CD8-positive, alpha-beta memory T cell (primary cell): ENCODE measurements at regions not wholly inside any gene's neighbourhood (a gene's known extent, or its start where the extent isn't known, plus 50 kb on each side); places are given as distances from the start of the nearest gene placed in this dataset.
A peak's percentile ranks its signal among the peaks of the same experiment; 100 is the strongest.
"Not testable (repeated sequence)": the region's sequence is repeated elsewhere in the genome, so short reads cannot be mapped to it uniquely, and the experiment has no call there.

Experiments
- CTCF ChIA-PET: fragments of 350-600 bp; sonication (Branson Sonifier 250); formaldehyde crosslinking; loops from one replicate; lab custom pipeline; 2021; ENCODE audit warnings: antibody characterized with exemption; lab: Charles Lee
- POLR2A ChIA-PET: fragments of 350-600 bp; sonication (Branson Sonifier 250); formaldehyde crosslinking; loops from one replicate; lab custom pipeline; 2021; ENCODE audit warnings: antibody characterized with exemption; lab: Charles Lee
- DNase-seq, 5 donors: peaks; one replicate each; pipeline versions ENCODE4 v3.0.0 to v3.0.0-alpha.2; 2020 to 2022; ENCODE audit warnings: mixed read lengths in 1 of 5
- H3K27ac ChIP-seq: one replicate; pipeline ENCODE4 v1.7.0; 2013; ENCODE audit warnings: low read depth, mild to moderate bottlenecking, low read length, moderate library complexity
- H3K27me3 ChIP-seq: 2 replicates; pipeline ENCODE4 v1.7.0; 2013; ENCODE audit warnings: low read length, mild to moderate bottlenecking; ENCODE audit not compliant: insufficient read depth, poor library complexity, severe bottlenecking
- H3K36me3 ChIP-seq: 2 replicates; pipeline ENCODE4 v1.7.0; 2013; ENCODE audit warnings: mild to moderate bottlenecking, low read length, moderate library complexity; ENCODE audit not compliant: insufficient read depth
- H3K4me1 ChIP-seq: 2 replicates; pipeline ENCODE4 v1.7.0; 2013; ENCODE audit warnings: mild to moderate bottlenecking, low read length, moderate library complexity; ENCODE audit not compliant: insufficient read depth
- H3K4me3 ChIP-seq: 2 replicates; pipeline ENCODE4 v1.7.0; 2013; ENCODE audit warnings: mild to moderate bottlenecking, low read length
- H3K9me3 ChIP-seq: 2 replicates; pipeline ENCODE4 v1.7.0; 2013; ENCODE audit warnings: mild to moderate bottlenecking, low read length
- H3K27ac Mint-ChIP-seq, 8 donors: one replicate each; pipeline ENCODE4 v1.8.0; 2020 to 2021; ENCODE audit warnings: mixed read lengths in 8 of 8, mild to moderate bottlenecking in 6 of 8, inconsistent platforms in 3 of 8, moderate library complexity in 3 of 8
- H3K27me3 Mint-ChIP-seq, 2 donors: one replicate each; pipeline ENCODE4 v1.8.0; 2020 to 2021; ENCODE audit warnings: mixed read lengths in 2 of 2, mild to moderate bottlenecking in 1 of 2, moderate library complexity in 1 of 2
- H3K36me3 Mint-ChIP-seq, 3 donors: one replicate each; pipeline ENCODE4 v1.8.0; 2020 to 2021; ENCODE audit warnings: mixed read lengths in 3 of 3, inconsistent platforms in 1 of 3, mild to moderate bottlenecking in 1 of 3
- H3K4me1 Mint-ChIP-seq, 3 donors: one replicate each; pipeline ENCODE4 v1.8.0; 2020 to 2021; ENCODE audit warnings: mixed read lengths in 3 of 3, inconsistent platforms in 1 of 3, mild to moderate bottlenecking in 1 of 3
- H3K4me3 Mint-ChIP-seq, 7 donors: one replicate each; pipeline ENCODE4 v1.8.0; 2020 to 2021; ENCODE audit warnings: mixed read lengths in 7 of 7, mild to moderate bottlenecking in 6 of 7, moderate library complexity in 4 of 7, inconsistent platforms in 2 of 7
- H3K9me3 Mint-ChIP-seq, 5 donors: one replicate each; pipeline ENCODE4 v1.8.0; 2020 to 2022; ENCODE audit warnings: mixed read lengths in 5 of 5, mild to moderate bottlenecking in 3 of 5, moderate library complexity in 2 of 5, inconsistent platforms in 1 of 5

- Histone ChIP-seq H3K36me3 (no peaks in the 10 kb centered on the region), H3K27ac (no peak overlapping the region), H3K27me3 (no peaks in the 10 kb centered on the region), H3K4me3 (no peak overlapping the region), H3K9me3 (no peaks in the 10 kb centered on the region), H3K4me1 (no peaks in the 10 kb centered on the region)
- CTCF ChIA-PET: no interaction called here
- POLR2A ChIA-PET: no interaction called here
- peaks cover 0 to 7% (median 0%) of the 10 kb centered on the region in 5 donors for H3K9me3 Mint-ChIP-seq
- H3K27ac Mint-ChIP-seq: no peak overlapping the region
- H3K27me3 Mint-ChIP-seq: peaks cover 0 to 2% of the 10 kb centered on the region in 2 donors
- no peaks in the 10 kb centered on the region for H3K4me1 Mint-ChIP-seq
- H3K36me3 Mint-ChIP-seq: no peaks in the 10 kb centered on the region
- no peak overlapping the region for H3K4me3 Mint-ChIP-seq
- DNase-seq: no peak
These were observed 248.9 kb upstream of the CWC22 start for GRCh38 chr2:180255981-180256380.

- Mint-ChIP-seq H3K9me3 (peaks cover 0 to 7% (median 0%) of the 10 kb centered on the region in 5 donors), H3K27me3 (peaks cover 0 to 2% of the 10 kb centered on the region in 2 donors), H3K27ac (no peak overlapping the region), H3K4me3 (no peak overlapping the region), H3K4me1 (no peaks in the 10 kb centered on the region), H3K36me3 (no peaks in the 10 kb centered on the region)
- Histone ChIP-seq H3K36me3 (no peaks in the 10 kb centered on the region), H3K9me3 (no peaks in the 10 kb centered on the region), H3K4me3 (no peak overlapping the region), H3K27ac (no peak overlapping the region), H3K4me1 (no peaks in the 10 kb centered on the region), H3K27me3 (no peaks in the 10 kb centered on the region)
- ChIA-PET POLR2A (no interaction called here), CTCF (no interaction called here)
- DNase-seq: no peak
These were observed 247.8 kb upstream of the CWC22 start for GRCh38 chr2:180254872-180255271.

GRCh38 chr2:180247658-180248057 lies 240.6 kb upstream of the CWC22 start:
- Histone ChIP-seq H3K9me3 (no peaks in the 10 kb centered on the region), H3K27ac (no peak overlapping the region), H3K4me1 (no peaks in the 10 kb centered on the region), H3K27me3 (no peaks in the 10 kb centered on the region), H3K4me3 (no peak overlapping the region), H3K36me3 (no peaks in the 10 kb centered on the region)
- H3K27ac Mint-ChIP-seq: no peak overlapping the region
- H3K4me3 Mint-ChIP-seq: no peak overlapping the region
- no peaks in the 10 kb centered on the region for H3K4me1 Mint-ChIP-seq
- H3K27me3 Mint-ChIP-seq: no peaks in the 10 kb centered on the region
- POLR2A ChIA-PET: no interaction called here
- DNase-seq: no peak
- H3K36me3 Mint-ChIP-seq: no peaks in the 10 kb centered on the region
- H3K9me3 Mint-ChIP-seq: peaks cover 0 to 2% (median 0%) of the 10 kb centered on the region in 5 donors
- CTCF ChIA-PET: no interaction called here

- Mint-ChIP-seq H3K9me3 (no peaks in the 10 kb centered on the region), H3K27me3 (no peaks in the 10 kb centered on the region), H3K4me1 (no peaks in the 10 kb centered on the region), H3K4me3 (no peak overlapping the region), H3K27ac (no peak overlapping the region), H3K36me3 (no peaks in the 10 kb centered on the region)
- Histone ChIP-seq H3K36me3 (no peaks in the 10 kb centered on the region), H3K4me3 (no peak overlapping the region), H3K27ac (no peak overlapping the region), H3K27me3 (no peaks in the 10 kb centered on the region), H3K9me3 (no peaks in the 10 kb centered on the region), H3K4me1 (no peaks in the 10 kb centered on the region)
- ChIA-PET POLR2A (no interaction called here), CTCF (no interaction called here)
- DNase-seq: no peak
These were observed 239.2 kb upstream of the CWC22 start for GRCh38 chr2:180246268-180246667.

GRCh38 chr2:180240774-180241173 lies 233.7 kb upstream of the CWC22 start:
- POLR2A ChIA-PET: no interaction called here

GRCh38 chr2:180238729-180239128 lies 231.6 kb upstream of the CWC22 start:
- CTCF ChIA-PET: interaction anchor here (0.9 kb wide), 1 partner anchor 22 kb away, joined by 3 read pairs; no protein-coding TSS in a partner anchor
- no peaks in the 10 kb centered on the region for H3K27me3 ChIP-seq
- Mint-ChIP-seq H3K36me3 (no peaks in the 10 kb centered on the region), H3K9me3 (no peaks in the 10 kb centered on the region), H3K27me3 (peaks cover 3% of the 10 kb centered on the region in 2 donors), H3K4me1 (no peaks in the 10 kb centered on the region), H3K4me3 (no peak overlapping the region), H3K27ac (no peak overlapping the region)
- no peak overlapping the region for H3K4me3 ChIP-seq
- no peak overlapping the region for H3K27ac ChIP-seq
- no peaks in the 10 kb centered on the region for H3K36me3 ChIP-seq
- no peaks in the 10 kb centered on the region for H3K4me1 ChIP-seq
- DNase-seq: no peak
- POLR2A ChIA-PET: no interaction called here
- H3K9me3 ChIP-seq: no peaks in the 10 kb centered on the region

More at GRCh38 chr2:180240774-180241173, 233.7 kb upstream of the CWC22 start:
- Histone ChIP-seq H3K9me3 (no peaks in the 10 kb centered on the region), H3K27me3 (no peaks in the 10 kb centered on the region), H3K27ac (no peak overlapping the region), H3K36me3 (no peaks in the 10 kb centered on the region), H3K4me3 (no peak overlapping the region), H3K4me1 (no peaks in the 10 kb centered on the region)
- DNase-seq: no peak
- no peaks in the 10 kb centered on the region for H3K36me3 Mint-ChIP-seq
- no peaks in the 10 kb centered on the region for H3K4me1 Mint-ChIP-seq
- no peak overlapping the region for H3K4me3 Mint-ChIP-seq
- CTCF ChIA-PET: no interaction called here
- H3K27me3 Mint-ChIP-seq: peaks cover 3% of the 10 kb centered on the region in 2 donors
- H3K27ac Mint-ChIP-seq: peak overlapping the region in 1 of 8 donors; percentile 7
- no peaks in the 10 kb centered on the region for H3K9me3 Mint-ChIP-seq

DNA sequence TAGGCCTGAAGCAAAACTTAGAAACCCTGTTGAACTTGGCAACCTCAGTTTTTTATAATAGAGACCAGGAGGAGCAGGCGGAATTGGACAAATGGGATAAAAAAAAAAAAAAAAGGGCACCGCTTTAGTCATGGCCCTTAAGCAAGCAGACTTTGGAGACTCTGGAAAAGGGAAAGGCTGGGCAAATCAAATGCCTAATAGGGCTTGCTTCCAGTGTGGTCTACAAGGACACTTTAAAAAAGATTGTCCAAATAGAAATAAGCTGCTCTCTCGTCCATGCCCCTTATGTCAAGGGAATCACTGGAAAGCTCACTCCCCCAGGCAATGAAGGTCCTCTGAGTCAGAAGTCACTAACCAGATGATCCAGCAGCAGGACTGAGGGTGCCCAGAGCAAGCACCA lies 229.0 kb upstream of the CWC22 start:
- CTCF ChIA-PET, H3K9me3 ChIP-seq, H3K36me3 ChIP-seq, DNase-seq, H3K27ac ChIP-seq, H3K4me3 ChIP-seq, H3K4me3 Mint-ChIP-seq, H3K4me1 Mint-ChIP-seq, H3K4me1 ChIP-seq, H3K9me3 Mint-ChIP-seq, H3K27ac Mint-ChIP-seq, H3K27me3 ChIP-seq, POLR2A ChIA-PET, H3K27me3 Mint-ChIP-seq, H3K36me3 Mint-ChIP-seq: not testable (repeated sequence)

- H3K4me1 Mint-ChIP-seq, DNase-seq, POLR2A ChIA-PET: not testable (repeated sequence)
These were observed 228.4 kb upstream of the CWC22 start for GRCh38 chr2:180235506-180235905.

GRCh38 chr2:180234991-180235390 lies 227.9 kb upstream of the CWC22 start:
- H3K4me3 ChIP-seq, DNase-seq, H3K36me3 ChIP-seq, POLR2A ChIA-PET, CTCF ChIA-PET, H3K9me3 Mint-ChIP-seq, H3K4me1 ChIP-seq, H3K4me3 Mint-ChIP-seq, H3K36me3 Mint-ChIP-seq, H3K4me1 Mint-ChIP-seq, H3K27me3 Mint-ChIP-seq, H3K27ac ChIP-seq, H3K9me3 ChIP-seq, H3K27ac Mint-ChIP-seq, H3K27me3 ChIP-seq: not testable (repeated sequence)

More at GRCh38 chr2:180235506-180235905, 228.4 kb upstream of the CWC22 start:
- H3K36me3 ChIP-seq, H3K27ac ChIP-seq, H3K4me1 ChIP-seq, H3K36me3 Mint-ChIP-seq, H3K27ac Mint-ChIP-seq, H3K9me3 Mint-ChIP-seq, H3K27me3 Mint-ChIP-seq, H3K9me3 ChIP-seq, H3K27me3 ChIP-seq, H3K4me3 Mint-ChIP-seq, H3K4me3 ChIP-seq, CTCF ChIA-PET: not testable (repeated sequence)
